Panc1 (cell line): ENCODE measurements at regions not wholly inside any gene's neighbourhood (a gene's known extent, or its start where the extent isn't known, plus 50 kb on each side); places are given as distances from the start of the nearest gene placed in this dataset.

ENCODE experiments used
- ATAC-seq: fragments of 200-7000 bp; cut with Tn5 transposase; 2 replicates; pipeline ENCODE4 v1.9.1; 2020; ENCODE audit warnings: mild to moderate bottlenecking, moderate library complexity
- BruUV-seq: library from RNA; stranded (reverse); fragments of 400-500 nt; replicated peaks from 2 replicates; lab custom pipeline; 2021; lab: Mats Ljungman, UMichigan
- CTCF ChIA-PET: fragments of 300-600 bp; sonication (Branson Sonifier 250); formaldehyde crosslinking; loops from one replicate; lab custom pipeline; 2022; ENCODE audit warnings: antibody characterized with exemption; lab: Charles Lee
- POLR2A ChIA-PET: fragments of 300-600 bp; sonication (Branson Sonifier 250); formaldehyde crosslinking; loops from one replicate; lab custom pipeline; 2022; ENCODE audit warnings: antibody characterized with exemption; lab: Charles Lee
- DNase-seq: peaks from one replicate; pipeline ENCODE4 v3.0.0-alpha.2; 2010; ENCODE audit warnings: low read depth, low spot score
- H3K27ac ChIP-seq: 2 replicates; pipeline ENCODE4 v1.5.1; 2011; ENCODE audit warnings: mild to moderate bottlenecking, low read length, inconsistent platforms
- H3K27me3 ChIP-seq: fragments of 200-500 bp; sonication (Bioruptor generic); 2 replicates; pipeline ENCODE4 v1.6.0; 2014; ENCODE audit warnings: low read length, inconsistent platforms; ENCODE audit not compliant: control insufficient read depth, insufficient read depth
- H3K36me3 ChIP-seq: fragments of 200-500 bp; sonication (Bioruptor generic); 2 replicates; pipeline ENCODE4 v1.5.1; 2014; ENCODE audit warnings: inconsistent platforms, mild to moderate bottlenecking, low read length, moderate library complexity; ENCODE audit not compliant: control insufficient read depth, insufficient read depth
- H3K4me1 ChIP-seq: 2 replicates; pipeline ENCODE4 v1.5.1; 2011; ENCODE audit warnings: inconsistent platforms, mild to moderate bottlenecking, low read length, moderate library complexity; ENCODE audit not compliant: control insufficient read depth, insufficient read depth
- H3K4me3 ChIP-seq, 2 experiments: 2 replicates each; pipeline ENCODE4 v1.5.1; 2011 to 2012; ENCODE audit warnings: low read depth in 2 of 2, low read length in 2 of 2, mild to moderate bottlenecking in 2 of 2, inconsistent platforms in 1 of 2, moderate library complexity in 1 of 2
- H3K9me3 ChIP-seq: fragments of 200-500 bp; sonication (Bioruptor generic); 2 replicates; pipeline ENCODE4 v1.5.1; 2014; ENCODE audit warnings: low read depth, mild to moderate bottlenecking, inconsistent platforms, low read length, moderate library complexity; ENCODE audit not compliant: control insufficient read depth, insufficient read depth
- CTCF ChIP-seq: fragments of 450-650 bp; IDR thresholded peaks from 2 replicates; pipeline ENCODE4 v1.5.1; 2017; ENCODE audit warnings: mild to moderate bottlenecking
- POLR2AphosphoS5 ChIP-seq: IDR thresholded peaks from 2 replicates; pipeline ENCODE4 v1.6.1; 2012; ENCODE audit warnings: mild to moderate bottlenecking, low read depth, low read length, moderate library complexity
- REST ChIP-seq, 2 experiments: IDR thresholded peaks; 2 replicates each; pipeline ENCODE4 v1.6.1; 2011 to 2012; ENCODE audit warnings: low read depth in 2 of 2, control low read depth in 1 of 2, low read length in 1 of 2, mild to moderate bottlenecking in 1 of 2, moderate library complexity in 1 of 2; ENCODE audit not compliant: insufficient read depth in 1 of 2
- SIN3A ChIP-seq: IDR thresholded peaks from 2 replicates; pipeline ENCODE4 v1.6.1; 2012; ENCODE audit warnings: low read depth, mild to moderate bottlenecking, low read length, moderate library complexity, borderline replicate concordance; ENCODE audit not compliant: insufficient read depth
- TCF7L2 ChIP-seq: IDR thresholded peaks from 2 replicates; pipeline ENCODE4 v1.6.1; 2011; ENCODE audit warnings: mild to moderate bottlenecking, low read depth, low read length, inconsistent platforms
- in situ Hi-C: cut with HindIII; loops from 2 replicates; pipeline ENCODE4 v1.10.0; 2016; ENCODE audit warnings: low sequenced_read_pairs, low pct_unique_long_range_greater_than_20kb
- intact Hi-C: fragments of 100-400 bp; cut with micrococcal nuclease; formaldehyde crosslinking; loops from one replicate; pipeline ENCODE4 v1.10.0; 2022; ENCODE audit not compliant: unreplicated experiment

- Histone ChIP-seq H3K27ac (no peak overlapping the region), H3K36me3 (no peaks in the 10 kb centered on the region), H3K4me1 (no peaks in the 10 kb centered on the region), H3K4me3 (no peak overlapping the region), H3K27me3 (peaks cover under 1% of the 10 kb centered on the region; the same call in 1 of the 2 replicates), H3K9me3 (no peaks in the 10 kb centered on the region)
- in situ Hi-C loops, result no loop called here
- ChIA-PET POLR2A (no interaction called here), CTCF (interaction anchor here (0.5 kb wide), 1 partner anchor 276 kb away, joined by 3 read pairs; no protein-coding TSS in a partner anchor)
- no peak for ATAC-seq
- BruUV-seq, result no TSS peak
- intact Hi-C loops, result no loop called here
- no peak for TF ChIP-seq TCF7L2
- no peak for TF ChIP-seq SIN3A
- no peak for TF ChIP-seq POLR2AphosphoS5
- no peak for TF ChIP-seq REST (IDR thresholded peaks at IDR 0.05; ENCODE audit: insufficient read depth in 1 of 2, low read depth in 2 of 2, low read length in 1 of 2)
- TF ChIP-seq CTCF, result no peak
- DNase-seq, result no peak
Observed at GRCh38 chr3:193187070-193187722, 53.8 kb upstream of the PLAAT1 start.

- Histone ChIP-seq H3K27me3 (peaks cover 4% of the 10 kb centered on the region; the same call in 1 of the 2 replicates), H3K4me1 (no peaks in the 10 kb centered on the region), H3K36me3 (no peaks in the 10 kb centered on the region), H3K9me3 (no peaks in the 10 kb centered on the region), H3K27ac (no peak overlapping the region), H3K4me3 (no peak overlapping the region)
- peak; percentile 65; the same call in 1 of the 2 replicates for ATAC-seq
- BruUV-seq, result no TSS peak
- intact Hi-C loops (loop anchor here (10.0 kb wide), 2 partner anchors 375 to 385 kb away; no protein-coding TSS in a partner anchor), in situ Hi-C loops (no loop called here)
- ChIA-PET POLR2A (no interaction called here), CTCF (no interaction called here)
- TF ChIP-seq SIN3A (no peak), CTCF (peak; percentile 63)
- DNase-seq, result no peak
Observed at GRCh38 chr3:193190146-193190786, 50.8 kb upstream of the PLAAT1 start.
